ENCODE measurements at regions not wholly inside any gene's neighbourhood (a gene's known extent, or its start where the extent isn't known, plus 50 kb on each side); places are given as distances from the start of the nearest gene placed in this dataset.

- Histone ChIP-seq H3K9me3 (ENCODE audit: control insufficient read depth, low read depth, low read length) (no peaks in the 10 kb centered on the region), H3K4me1 (ENCODE audit: control insufficient read depth, extremely low read depth, insufficient read depth, low read length) (peaks cover 3% of the 10 kb centered on the region), H3K27me3 (ENCODE audit: control insufficient read depth, extremely low read depth, insufficient read depth, low read length) (no peaks in the 10 kb centered on the region), H2AFZ (ENCODE audit: control insufficient read depth, low read length) (no peak overlapping the region), H3K36me3 (ENCODE audit: control insufficient read depth in 2 of 2, extremely low read depth in 1 of 2, insufficient read depth in 2 of 2, low read length in 2 of 2) (no peaks in the 10 kb centered on the region), H4K20me1 (ENCODE audit: control insufficient read depth, extremely low read depth, insufficient read depth, low read length) (no peaks in the 10 kb centered on the region), H3K9ac (ENCODE audit: control insufficient read depth, extremely low read depth, insufficient read depth, low read length) (no peak overlapping the region), H3K9me1 (ENCODE audit: control insufficient read depth, extremely low read depth, insufficient read depth, low read length) (no peaks in the 10 kb centered on the region), H3K27ac (ENCODE audit: control insufficient read depth, insufficient read depth, low read length) (no peak overlapping the region), H3K4me3 (ENCODE audit: control insufficient read depth in 2 of 3, extremely low read depth in 1 of 3, insufficient read depth in 2 of 3, low read depth in 1 of 3, low read length in 3 of 3) (no peak overlapping the region), H3K4me2 (ENCODE audit: control insufficient read depth, extremely low read depth, insufficient read depth, low read depth, low read length) (no peak overlapping the region), H3K79me2 (ENCODE audit: control insufficient read depth, insufficient read depth, low read length) (no peaks in the 10 kb centered on the region)
- dilution Hi-C loops (cut with MboI; ENCODE audit: extremely low pct_ligation_motif_present, low sequenced_read_pairs) = no loop called here
- no peak for TF ChIP-seq EZH2 (IDR thresholded peaks at IDR 0.05; ENCODE audit: low read length)
- TF ChIP-seq, protein P1, sequence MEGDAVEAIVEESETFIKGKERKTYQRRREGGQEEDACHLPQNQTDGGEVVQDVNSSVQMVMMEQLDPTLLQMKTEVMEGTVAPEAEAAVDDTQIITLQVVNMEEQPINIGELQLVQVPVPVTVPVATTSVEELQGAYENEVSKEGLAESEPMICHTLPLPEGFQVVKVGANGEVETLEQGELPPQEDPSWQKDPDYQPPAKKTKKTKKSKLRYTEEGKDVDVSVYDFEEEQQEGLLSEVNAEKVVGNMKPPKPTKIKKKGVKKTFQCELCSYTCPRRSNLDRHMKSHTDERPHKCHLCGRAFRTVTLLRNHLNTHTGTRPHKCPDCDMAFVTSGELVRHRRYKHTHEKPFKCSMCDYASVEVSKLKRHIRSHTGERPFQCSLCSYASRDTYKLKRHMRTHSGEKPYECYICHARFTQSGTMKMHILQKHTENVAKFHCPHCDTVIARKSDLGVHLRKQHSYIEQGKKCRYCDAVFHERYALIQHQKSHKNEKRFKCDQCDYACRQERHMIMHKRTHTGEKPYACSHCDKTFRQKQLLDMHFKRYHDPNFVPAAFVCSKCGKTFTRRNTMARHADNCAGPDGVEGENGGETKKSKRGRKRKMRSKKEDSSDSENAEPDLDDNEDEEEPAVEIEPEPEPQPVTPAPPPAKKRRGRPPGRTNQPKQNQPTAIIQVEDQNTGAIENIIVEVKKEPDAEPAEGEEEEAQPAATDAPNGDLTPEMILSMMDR (optimal IDR thresholded peaks at IDR 0.05 in 1 of 3, IDR thresholded peaks at IDR 0.05 in 1 of 3, conservative IDR thresholded peaks at IDR 0.05 in 1 of 3; ENCODE audit: extremely low read depth in 1 of 3, insufficient read depth in 2 of 3, low read length in 3 of 3) = no peak
- no peak for DNase-seq (ENCODE audit: low read depth, low spot score)
- no peak for FAIRE-seq
Observed at GRCh38 chr12:97936165-97936564, 473.6 kb downstream of the RMST start.

DNA sequence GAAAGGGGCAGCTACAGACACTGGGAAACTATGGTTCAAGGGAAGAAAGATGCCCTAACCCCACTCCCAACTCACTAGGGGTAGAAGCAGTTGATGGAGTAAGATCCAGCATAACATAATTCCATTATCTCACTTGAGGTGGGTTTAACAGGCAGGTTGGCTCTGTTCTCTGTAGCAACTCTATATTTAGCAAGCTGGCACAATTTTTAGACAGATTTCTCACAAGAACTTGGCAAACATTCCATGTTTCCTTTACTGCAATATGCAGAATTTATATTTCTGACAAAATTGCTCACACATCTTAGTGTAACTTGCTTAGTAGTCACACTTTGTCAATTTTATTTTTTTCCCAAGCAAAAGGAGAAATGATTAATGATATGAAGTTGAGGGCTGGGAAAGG lies 475.4 kb downstream of the RMST start:
- dilution Hi-C loops (cut with MboI; ENCODE audit: extremely low pct_ligation_motif_present, low sequenced_read_pairs) = no loop called here
- Histone ChIP-seq H3K4me3 (ENCODE audit: control insufficient read depth in 2 of 3, extremely low read depth in 1 of 3, insufficient read depth in 2 of 3, low read depth in 1 of 3, low read length in 3 of 3) (no peak overlapping the region), H3K27me3 (ENCODE audit: control insufficient read depth, extremely low read depth, insufficient read depth, low read length) (no peaks in the 10 kb centered on the region), H4K20me1 (ENCODE audit: control insufficient read depth, extremely low read depth, insufficient read depth, low read length) (no peaks in the 10 kb centered on the region), H3K79me2 (ENCODE audit: control insufficient read depth, insufficient read depth, low read length) (no peaks in the 10 kb centered on the region), H3K9me1 (ENCODE audit: control insufficient read depth, extremely low read depth, insufficient read depth, low read length) (no peaks in the 10 kb centered on the region), H3K9me3 (ENCODE audit: control insufficient read depth, low read depth, low read length) (no peaks in the 10 kb centered on the region), H3K27ac (ENCODE audit: control insufficient read depth, insufficient read depth, low read length) (no peak overlapping the region), H3K36me3 (ENCODE audit: control insufficient read depth in 2 of 2, extremely low read depth in 1 of 2, insufficient read depth in 2 of 2, low read length in 2 of 2) (no peaks in the 10 kb centered on the region), H3K4me2 (ENCODE audit: control insufficient read depth, extremely low read depth, insufficient read depth, low read depth, low read length) (no peak overlapping the region), H3K4me1 (ENCODE audit: control insufficient read depth, extremely low read depth, insufficient read depth, low read length) (peaks cover 3% of the 10 kb centered on the region), H3K9ac (ENCODE audit: control insufficient read depth, extremely low read depth, insufficient read depth, low read length) (no peak overlapping the region), H2AFZ (ENCODE audit: control insufficient read depth, low read length) (no peak overlapping the region)
- FAIRE-seq (no peak), DNase-seq (ENCODE audit: low read depth, low spot score) (no peak)
- TF ChIP-seq, protein P1 (optimal IDR thresholded peaks at IDR 0.05 in 1 of 3, IDR thresholded peaks at IDR 0.05 in 1 of 3, conservative IDR thresholded peaks at IDR 0.05 in 1 of 3; ENCODE audit: extremely low read depth in 1 of 3, insufficient read depth in 2 of 3, low read length in 3 of 3) = no peak
- TF ChIP-seq EZH2 (IDR thresholded peaks at IDR 0.05; ENCODE audit: low read length) = no peak

Data from keratinocyte (primary cell).